ENCODE measurements at regions not wholly inside any gene's neighbourhood (a gene's known extent, or its start where the extent isn't known, plus 50 kb on each side); places are given as distances from the start of the nearest gene placed in this dataset.
A peak's percentile ranks its signal among the peaks of the same experiment; 100 is the strongest.
"Not testable (repeated sequence)": the region's sequence is repeated elsewhere in the genome, so short reads cannot be mapped to it uniquely, and the experiment has no call there.

DNA sequence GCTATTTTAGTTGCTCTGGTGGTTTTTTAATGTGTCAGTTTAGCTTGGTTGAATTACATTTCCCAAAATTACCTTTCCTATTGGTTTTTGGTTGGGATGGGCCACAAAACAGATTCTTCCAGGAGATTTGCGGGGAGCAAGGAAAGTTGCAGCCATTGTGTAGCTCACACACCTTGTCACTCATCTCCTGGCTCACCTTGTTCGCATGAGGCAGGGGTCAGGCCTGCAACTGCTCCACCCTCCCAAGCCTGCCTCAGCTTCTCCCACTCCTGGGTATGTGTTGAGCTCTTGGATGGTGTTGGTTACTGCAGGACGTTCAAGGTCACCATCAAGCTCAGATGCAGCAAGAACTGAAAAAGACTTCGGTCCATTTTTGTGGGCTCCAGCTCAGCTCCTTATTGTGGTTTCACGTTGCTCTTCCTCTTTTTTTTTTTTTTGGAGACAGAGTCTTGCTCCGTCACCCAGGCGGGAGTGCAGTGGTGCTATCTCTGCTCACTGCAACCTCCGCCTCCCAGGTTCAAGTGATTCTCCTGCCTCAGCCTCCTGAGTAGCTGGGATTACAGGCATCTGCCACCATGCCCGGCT is 95.6 kb upstream of the METTL14 start:
- no peak for DNase-seq

DNA sequence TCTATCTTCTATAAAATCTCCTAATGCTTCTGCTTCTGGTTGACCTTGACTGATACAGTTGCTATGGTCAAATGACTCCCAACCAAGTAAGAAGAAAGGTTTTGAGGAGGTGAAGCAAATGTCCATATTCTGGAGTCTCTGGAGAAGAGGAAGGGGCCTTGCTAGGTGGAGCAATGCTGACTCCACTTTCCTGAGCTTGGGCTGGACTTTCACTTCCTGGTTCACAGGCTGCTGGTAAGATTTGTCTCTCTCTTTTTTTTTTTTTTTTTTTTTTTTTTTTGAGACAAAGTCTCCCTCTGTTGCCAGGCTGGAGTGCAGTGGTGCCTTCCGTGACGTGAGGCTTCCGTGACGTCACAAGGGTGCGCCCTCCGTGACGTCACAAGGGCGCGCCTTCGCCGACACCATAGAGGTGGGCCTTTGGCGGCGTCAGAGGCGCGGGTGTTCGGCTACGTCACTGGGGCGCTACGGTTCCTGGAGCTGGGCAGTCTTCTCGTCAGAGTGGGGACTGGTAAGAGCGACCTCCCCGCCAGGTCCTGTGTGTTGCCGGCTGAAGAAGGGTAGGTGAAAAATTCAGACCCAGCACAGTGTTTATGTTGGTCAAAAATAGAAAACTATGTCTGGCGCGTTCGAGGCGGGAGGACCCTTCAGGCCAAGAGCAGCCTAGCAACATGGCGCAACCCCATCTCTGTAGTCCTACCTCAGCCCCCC is 93.7 kb upstream of the METTL14 start:
- peak; percentile 94 for DNase-seq

DNA sequence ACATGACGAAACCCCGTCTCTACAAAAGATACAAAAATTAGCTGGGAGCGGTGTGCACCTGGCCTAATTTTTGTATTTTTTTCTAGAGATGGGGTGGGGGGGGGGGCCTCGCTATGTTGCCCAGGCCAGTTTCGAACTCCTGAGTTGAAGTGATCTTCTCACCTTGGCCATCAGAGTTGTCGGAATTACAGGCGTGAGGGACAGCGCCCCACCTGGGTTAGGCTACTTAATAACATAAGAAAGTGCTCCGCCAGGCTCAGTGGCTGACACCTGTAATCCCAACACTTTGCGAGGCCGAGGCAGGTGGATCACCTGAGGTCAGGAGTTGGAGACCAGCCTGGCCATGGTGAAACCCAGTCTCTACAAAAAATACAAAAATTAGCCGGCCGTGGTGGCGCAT is 92.9 kb upstream of the METTL14 start:
- not testable (repeated sequence) for DNase-seq

DNA sequence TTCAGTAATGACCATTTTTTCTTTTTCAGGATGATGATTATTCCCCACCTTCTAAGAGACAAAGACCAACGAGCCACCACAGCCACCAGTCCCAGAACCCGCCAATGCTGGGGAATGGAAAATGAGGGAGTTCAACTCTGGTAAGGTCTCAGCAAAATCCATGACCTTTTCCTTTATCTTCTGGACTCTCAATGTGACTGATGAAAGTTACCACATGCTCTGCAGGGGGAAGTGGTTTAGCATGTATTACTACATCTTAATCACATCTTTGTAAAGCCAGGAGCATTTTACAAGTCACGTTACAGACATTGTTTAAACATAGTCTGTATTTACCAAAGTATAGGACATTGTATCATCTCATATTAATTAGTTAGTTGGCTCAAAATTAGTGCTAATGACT is 89.3 kb upstream of the METTL14 start:
- DNase-seq = not testable (repeated sequence)

DNA sequence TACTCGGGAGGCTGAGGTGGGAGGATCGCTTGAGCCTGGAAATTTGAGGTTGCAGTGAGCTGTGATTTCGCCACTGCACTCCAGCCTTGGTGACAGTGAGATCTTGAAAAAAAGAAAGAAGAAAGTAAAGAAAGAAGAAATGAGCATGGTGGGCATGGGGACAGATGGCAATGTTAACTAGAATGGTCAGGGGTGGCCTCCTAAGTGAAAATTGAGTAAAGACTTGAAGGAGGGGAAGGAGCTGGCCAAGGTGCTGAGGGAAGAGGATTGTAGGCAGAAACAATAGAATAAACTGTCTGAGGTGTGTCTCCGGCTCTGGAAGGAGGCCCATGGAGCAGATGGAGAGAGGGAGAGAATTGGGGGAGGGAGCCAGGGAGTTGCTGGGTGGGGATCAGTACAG is 60.1 kb upstream of the METTL14 start:
- not testable (repeated sequence) for DNase-seq

DNA sequence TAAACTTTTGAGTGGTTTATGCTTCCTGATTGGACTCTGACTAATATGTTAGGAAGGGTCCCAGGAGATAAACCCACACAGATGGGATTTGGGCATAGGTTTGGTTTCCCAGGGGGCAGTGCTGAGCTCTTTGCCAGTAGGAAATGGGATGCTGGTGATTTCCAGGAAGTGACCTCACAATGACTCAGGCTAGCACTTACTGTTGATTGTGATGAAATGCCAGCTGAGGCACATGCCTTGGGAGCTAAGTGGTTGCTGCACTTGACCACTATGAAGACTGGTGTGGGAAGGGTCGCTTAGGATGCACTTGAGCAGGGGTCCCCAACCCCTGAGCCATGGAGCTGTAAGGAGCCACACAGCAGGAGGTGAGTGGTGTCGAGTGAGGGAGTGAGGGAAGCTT is 55.5 kb upstream of the METTL14 start:
- not testable (repeated sequence) for DNase-seq

DNA sequence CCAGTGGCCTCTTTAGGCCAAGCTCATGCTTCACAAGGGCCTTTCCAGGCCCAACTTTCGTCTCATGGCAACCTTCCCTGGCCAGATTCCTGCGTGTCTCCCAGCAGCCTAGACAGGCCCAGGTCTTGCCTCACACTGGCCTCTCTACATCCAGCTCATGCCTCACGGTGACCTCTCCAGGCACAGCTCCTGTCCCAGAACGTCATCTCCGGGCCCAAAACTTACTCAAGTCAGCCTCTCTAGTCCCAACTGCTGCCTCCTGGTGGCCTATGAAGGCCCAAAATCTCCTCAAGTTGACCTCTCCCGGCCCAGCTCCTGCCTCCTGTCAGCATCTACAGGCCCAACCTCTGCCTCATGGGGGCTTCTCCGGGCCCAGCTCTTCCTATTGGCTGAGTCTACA is 54.3 kb upstream of the METTL14 start:
- not testable (repeated sequence) for DNase-seq

DNA sequence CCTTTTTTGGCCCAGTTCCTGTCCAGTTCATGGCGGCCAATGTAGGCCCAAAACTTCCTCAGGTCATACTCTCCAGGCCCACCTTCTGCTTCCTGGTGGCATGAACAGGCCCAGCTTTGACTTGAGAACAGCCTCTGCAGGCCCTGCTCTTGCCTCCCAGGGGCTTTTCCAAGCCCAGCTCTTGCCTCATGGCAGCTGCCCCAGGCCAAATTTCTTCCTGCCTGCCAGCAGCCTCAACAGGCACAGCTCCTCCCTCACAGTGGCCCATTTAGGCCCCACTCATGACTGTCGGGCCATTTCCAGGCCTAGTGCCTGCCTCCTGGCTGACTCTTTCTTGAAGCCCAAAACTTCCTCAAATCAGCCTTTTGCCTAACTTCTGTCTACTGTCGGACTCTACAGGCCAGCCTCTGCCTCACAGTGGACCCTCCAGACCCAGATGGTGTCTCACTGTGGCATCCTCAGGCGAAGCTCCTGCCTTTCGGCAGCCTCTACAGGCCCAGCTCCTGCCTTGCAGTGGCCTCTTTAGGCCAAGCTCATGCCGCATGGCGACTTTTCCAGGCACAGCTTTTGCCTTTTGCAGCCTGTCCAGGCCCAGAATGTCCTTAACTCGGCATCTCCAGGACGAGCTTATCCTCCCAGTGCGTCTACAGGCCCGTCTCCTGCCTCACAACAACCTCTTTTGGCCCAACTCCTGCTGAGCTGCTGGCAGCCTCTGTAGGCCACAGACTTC is 53.7 kb upstream of the METTL14 start:
- not testable (repeated sequence) for DNase-seq

DNA sequence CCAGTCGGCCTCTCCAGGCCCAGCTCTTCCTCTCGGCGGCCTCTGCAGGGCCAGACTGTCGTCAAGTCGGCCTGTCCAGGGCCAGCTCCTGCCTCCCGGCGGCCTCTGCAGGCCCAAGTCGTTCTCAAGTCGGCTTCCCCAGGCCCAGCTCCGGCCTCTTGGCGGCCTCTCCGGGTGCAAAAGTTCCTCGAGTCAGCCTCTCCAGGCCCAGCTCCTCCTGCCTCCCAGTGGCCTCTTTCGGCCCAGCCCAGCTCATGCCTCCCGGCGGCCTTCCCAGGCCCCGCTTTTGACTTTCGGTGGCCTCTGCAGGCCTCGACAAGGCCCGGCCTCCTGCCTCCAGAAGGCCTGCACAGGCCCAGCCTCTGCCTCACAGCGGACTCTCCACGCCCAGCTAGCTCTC is 51.7 kb upstream of the METTL14 start:
- not testable (repeated sequence) for DNase-seq

DNA sequence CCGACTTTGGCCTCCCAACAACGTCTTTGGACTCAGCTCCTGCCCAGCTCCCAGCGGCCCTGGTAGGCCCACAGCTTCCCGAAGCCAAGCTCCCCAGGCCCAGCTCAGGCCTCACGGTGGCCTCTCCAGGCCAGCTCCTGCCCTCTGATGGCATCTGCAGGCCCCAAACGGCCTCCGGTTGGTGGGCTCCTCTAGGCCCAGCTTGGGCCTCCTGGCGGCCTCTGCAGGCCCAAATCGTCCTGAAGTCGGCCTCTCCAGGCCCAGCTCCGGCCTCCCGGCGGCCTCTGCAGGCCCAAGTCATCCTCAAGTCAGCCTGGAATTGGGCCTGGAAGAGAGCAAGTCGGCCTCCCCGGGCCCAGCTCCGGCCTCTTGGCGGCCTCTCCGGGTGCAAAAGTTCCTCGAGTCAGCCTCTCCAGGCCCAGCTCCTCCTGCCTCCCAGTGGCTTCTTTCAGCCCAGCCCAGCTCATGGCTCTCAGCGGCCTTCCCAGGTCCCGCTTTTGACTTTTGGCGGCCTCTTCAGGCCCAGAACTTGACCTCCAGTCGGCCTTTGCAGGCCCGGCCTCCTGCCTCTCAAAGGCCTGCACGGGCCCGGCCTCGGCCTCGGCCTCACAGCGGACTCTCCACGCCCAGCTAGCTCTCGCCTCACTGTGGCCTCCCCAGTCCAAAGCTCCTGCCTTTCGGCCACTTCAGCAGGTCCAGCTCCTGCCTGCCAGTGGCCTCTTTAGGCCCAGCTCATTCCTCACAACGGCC is 50.9 kb upstream of the METTL14 start:
- not testable (repeated sequence) for DNase-seq

Measured in stimulated activated CD4-positive, alpha-beta T cell treated with anti-CD3 and anti-CD28 coated beads, Interleukin-12 subunit alpha, Interleukin-12 subunit beta, amount 100 ng/mL, for 4 hours (primary cell).